OCI-LY1 (cell line): ENCODE measurements at regions not wholly inside any gene's neighbourhood (a gene's known extent, or its start where the extent isn't known, plus 50 kb on each side); places are given as distances from the start of the nearest gene placed in this dataset.

ENCODE experiments used
- H2AFZ ChIP-seq: fragments of 200-600 bp; sonication (generic), shearing (Covaris generic); 2 replicates; pipeline ENCODE4 v1.6.0; 2014; ENCODE audit warnings: antibody characterized with exemption, mild to moderate bottlenecking, low read length
- H3F3A ChIP-seq: fragments of 200-600 bp; sonication (generic), shearing (Covaris generic); 2 replicates; pipeline ENCODE4 v1.6.0; 2014; ENCODE audit warnings: mild to moderate bottlenecking, antibody characterized with exemption, low read length, moderate library complexity; ENCODE audit not compliant: insufficient read depth
- H3K27ac ChIP-seq: fragments of 200-600 bp; sonication (generic); 2 replicates; pipeline ENCODE4 v1.5.1; 2014; ENCODE audit warnings: low read length, mixed run types, mild to moderate bottlenecking, low read depth; ENCODE audit not compliant: poor library complexity, severe bottlenecking
- H3K27me3 ChIP-seq: fragments of 200-600 bp; sonication (generic); 2 replicates; pipeline ENCODE4 v1.6.0; 2014; ENCODE audit warnings: antibody characterized with exemption, mild to moderate bottlenecking, low read length, moderate library complexity; ENCODE audit not compliant: insufficient read depth
- H3K36me3 ChIP-seq: fragments of 200-600 bp; sonication (generic); 2 replicates; pipeline ENCODE4 v1.6.1; 2014; ENCODE audit warnings: mild to moderate bottlenecking, antibody characterized with exemption, low read length, moderate library complexity, mixed read lengths; ENCODE audit not compliant: insufficient read depth
- H3K4me1 ChIP-seq: fragments of 200-600 bp; sonication (generic); 2 replicates; pipeline ENCODE4 v1.5.1; 2014; ENCODE audit warnings: mild to moderate bottlenecking, low read length, moderate library complexity; ENCODE audit not compliant: insufficient read depth, severe bottlenecking
- H3K4me2 ChIP-seq: fragments of 200-600 bp; sonication (generic), shearing (Covaris generic); 2 replicates; pipeline ENCODE4 v1.6.1; 2014; ENCODE audit warnings: low read length
- H3K4me3 ChIP-seq: fragments of 200-600 bp; sonication (generic); 2 replicates; pipeline ENCODE4 v1.5.1; 2014; ENCODE audit warnings: low read length, low read depth, mild to moderate bottlenecking, mixed read lengths; ENCODE audit not compliant: poor library complexity, severe bottlenecking
- H3K79me2 ChIP-seq: fragments of 200-600 bp; shearing (Covaris generic); 2 replicates; pipeline ENCODE4 v1.6.1; 2016; ENCODE audit warnings: mixed run types, low read length, mixed read lengths; ENCODE audit not compliant: insufficient read depth
- H3K9ac ChIP-seq: fragments of 200-600 bp; sonication (generic), shearing (Covaris generic); 2 replicates; pipeline ENCODE4 v1.6.1; 2014; ENCODE audit warnings: mild to moderate bottlenecking, low read length, mixed read lengths
- H3K9me2 ChIP-seq: fragments of 200-600 bp; sonication (generic), shearing (Covaris generic); 2 replicates; pipeline ENCODE4 v1.6.1; 2014; ENCODE audit warnings: low read depth, mild to moderate bottlenecking, low read length, mixed read lengths
- H3K9me3 ChIP-seq: fragments of 200-600 bp; shearing (Covaris generic); 2 replicates; pipeline ENCODE4 v1.6.1; 2014; ENCODE audit warnings: low read length, mixed read lengths
- H4K20me1 ChIP-seq: fragments of 200-600 bp; sonication (generic), shearing (Covaris generic); 2 replicates; pipeline ENCODE4 v1.6.0; 2016; ENCODE audit warnings: mild to moderate bottlenecking, low read length; ENCODE audit not compliant: insufficient read depth
- EZH2 ChIP-seq: fragments of 200-600 bp; sonication (generic), shearing (Covaris generic); IDR thresholded peaks from 2 replicates; pipeline ENCODE4 v1.8.0; 2017; ENCODE audit warnings: borderline replicate concordance, mixed run types, mild to moderate bottlenecking, antibody characterized with exemption, low read length, moderate library complexity, mixed read lengths
- TF ChIP-seq, protein P1 (sequence below): fragments of 200-600 bp; sonication (generic), shearing (Covaris generic); IDR thresholded peaks from 2 replicates; pipeline ENCODE4 v1.5.1; 2017; ENCODE audit warnings: mild to moderate bottlenecking, antibody characterized with exemption, low read length, moderate library complexity, mixed read lengths

DNA sequence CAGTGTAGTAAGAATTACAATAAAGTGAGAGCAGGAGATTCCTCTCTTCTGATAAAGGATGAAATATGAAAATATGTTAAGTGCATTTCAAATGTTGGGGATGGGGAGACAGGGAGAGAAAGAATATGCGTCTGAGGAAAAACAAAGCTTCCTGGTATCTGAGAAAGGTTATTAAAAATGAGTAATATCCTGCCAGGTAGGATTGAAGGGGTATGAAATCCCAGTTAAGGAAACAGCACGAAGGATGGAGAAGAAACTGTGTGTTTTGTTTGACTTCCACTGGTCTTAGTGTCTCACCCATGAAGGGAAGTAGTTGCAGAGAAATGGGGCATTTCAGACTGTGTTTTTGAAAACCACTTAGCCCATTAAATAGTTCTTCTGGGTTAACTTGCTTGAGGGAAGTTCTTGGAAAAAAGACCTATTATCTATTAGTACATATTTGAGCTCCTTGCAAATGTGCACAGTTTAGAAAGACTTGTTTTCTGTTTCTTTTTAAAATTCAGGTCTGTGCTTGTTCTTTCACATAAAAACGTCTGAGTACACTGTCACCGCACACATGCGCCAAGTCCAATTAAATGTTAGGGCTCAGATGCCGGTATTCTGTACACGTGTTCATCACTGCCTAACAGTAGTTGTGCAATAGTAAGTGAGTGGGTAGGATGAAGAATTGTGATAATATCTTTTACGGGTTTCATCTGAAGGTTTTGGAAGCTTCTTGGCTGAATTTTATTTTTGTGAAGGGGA, 196.1 kb upstream of the P2RY1 start:
- Histone ChIP-seq H3K4me1 (no peaks in the 10 kb centered on the region), H4K20me1 (no peaks in the 10 kb centered on the region), H3K36me3 (no peaks in the 10 kb centered on the region), H3K4me2 (no peak overlapping the region), H2AFZ (no peak overlapping the region), H3F3A (no peaks in the 10 kb centered on the region), H3K9me2 (no peaks in the 10 kb centered on the region), H3K4me3 (no peak overlapping the region), H3K27ac (no peak overlapping the region), H3K27me3 (no peaks in the 10 kb centered on the region), H3K79me2 (no peaks in the 10 kb centered on the region), H3K9ac (no peak overlapping the region), H3K9me3 (no peaks in the 10 kb centered on the region)
- TF ChIP-seq, protein P1, sequence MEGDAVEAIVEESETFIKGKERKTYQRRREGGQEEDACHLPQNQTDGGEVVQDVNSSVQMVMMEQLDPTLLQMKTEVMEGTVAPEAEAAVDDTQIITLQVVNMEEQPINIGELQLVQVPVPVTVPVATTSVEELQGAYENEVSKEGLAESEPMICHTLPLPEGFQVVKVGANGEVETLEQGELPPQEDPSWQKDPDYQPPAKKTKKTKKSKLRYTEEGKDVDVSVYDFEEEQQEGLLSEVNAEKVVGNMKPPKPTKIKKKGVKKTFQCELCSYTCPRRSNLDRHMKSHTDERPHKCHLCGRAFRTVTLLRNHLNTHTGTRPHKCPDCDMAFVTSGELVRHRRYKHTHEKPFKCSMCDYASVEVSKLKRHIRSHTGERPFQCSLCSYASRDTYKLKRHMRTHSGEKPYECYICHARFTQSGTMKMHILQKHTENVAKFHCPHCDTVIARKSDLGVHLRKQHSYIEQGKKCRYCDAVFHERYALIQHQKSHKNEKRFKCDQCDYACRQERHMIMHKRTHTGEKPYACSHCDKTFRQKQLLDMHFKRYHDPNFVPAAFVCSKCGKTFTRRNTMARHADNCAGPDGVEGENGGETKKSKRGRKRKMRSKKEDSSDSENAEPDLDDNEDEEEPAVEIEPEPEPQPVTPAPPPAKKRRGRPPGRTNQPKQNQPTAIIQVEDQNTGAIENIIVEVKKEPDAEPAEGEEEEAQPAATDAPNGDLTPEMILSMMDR: no peak
- no peak for TF ChIP-seq EZH2

DNA sequence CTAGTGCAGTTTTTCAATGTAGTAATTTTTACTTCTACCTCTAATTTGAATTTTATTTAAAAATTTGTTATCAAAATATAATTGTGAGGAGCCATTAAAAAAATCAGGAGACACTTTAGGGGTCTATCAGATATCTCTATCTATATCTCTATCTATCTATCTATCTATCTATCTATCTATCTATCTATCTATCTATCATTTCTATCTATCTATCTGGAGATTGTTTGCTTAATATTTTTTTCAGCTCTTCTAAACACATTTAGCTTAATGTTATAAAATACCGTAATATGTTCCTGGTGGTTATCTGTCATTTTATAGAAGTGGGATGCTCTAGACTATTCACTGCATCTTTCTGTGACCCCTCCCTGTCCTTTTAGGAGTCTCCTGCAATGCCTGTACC, 193.7 kb upstream of the P2RY1 start:
- no peaks in the 10 kb centered on the region for H3K36me3 ChIP-seq
- no peak overlapping the region for H3K4me3 ChIP-seq
- no peaks in the 10 kb centered on the region for H3K27me3 ChIP-seq
- no peaks in the 10 kb centered on the region for H3K79me2 ChIP-seq
- H3K9me3 ChIP-seq: no peaks in the 10 kb centered on the region
- no peaks in the 10 kb centered on the region for H4K20me1 ChIP-seq
- no peak overlapping the region for H3K9ac ChIP-seq
- no peak overlapping the region for H2AFZ ChIP-seq
- TF ChIP-seq, protein P1: no peak
- TF ChIP-seq EZH2: no peak
- no peaks in the 10 kb centered on the region for H3F3A ChIP-seq
- no peaks in the 10 kb centered on the region for H3K9me2 ChIP-seq
- no peak overlapping the region for H3K27ac ChIP-seq
- no peak overlapping the region for H3K4me2 ChIP-seq
- H3K4me1 ChIP-seq: no peaks in the 10 kb centered on the region

DNA sequence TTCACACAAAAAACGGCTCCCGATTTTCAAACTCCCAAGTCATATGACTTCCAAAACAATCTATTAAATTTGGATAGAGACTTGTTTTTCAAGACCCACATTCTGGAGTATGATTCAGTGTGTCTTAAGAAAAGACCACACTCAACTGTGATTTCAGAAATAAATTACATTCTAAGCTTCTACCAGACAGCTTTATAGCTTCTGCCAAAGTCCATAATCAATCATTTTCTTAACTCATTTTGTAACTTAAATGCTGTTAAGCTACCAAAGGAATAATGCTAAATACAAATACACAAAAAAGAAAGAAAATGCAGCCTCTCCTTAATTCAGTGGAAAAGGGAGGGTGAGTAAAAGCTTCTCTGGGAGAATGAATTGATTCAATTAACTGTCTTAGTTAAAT, 192.3 kb upstream of the P2RY1 start:
- Histone ChIP-seq H2AFZ (no peak overlapping the region), H3K9ac (no peak overlapping the region), H3K4me1 (no peaks in the 10 kb centered on the region), H4K20me1 (no peaks in the 10 kb centered on the region), H3K4me3 (no peak overlapping the region), H3K79me2 (no peaks in the 10 kb centered on the region), H3K9me2 (no peaks in the 10 kb centered on the region), H3K27me3 (no peaks in the 10 kb centered on the region), H3K27ac (no peak overlapping the region), H3K36me3 (no peaks in the 10 kb centered on the region), H3K4me2 (no peak overlapping the region), H3F3A (no peaks in the 10 kb centered on the region), H3K9me3 (no peaks in the 10 kb centered on the region)
- TF ChIP-seq EZH2: no peak
- TF ChIP-seq, protein P1: no peak
